Gastrocnemius medialis (tissue), 4 donors: ENCODE measurements at regions not wholly inside any gene's neighbourhood (a gene's known extent, or its start where the extent isn't known, plus 50 kb on each side); places are given as distances from the start of the nearest gene placed in this dataset.

Experiments used
- ATAC-seq, 2 donors: fragments of 150-250 bp; one replicate each; pipeline ENCODE4 v1.9.1; 2016
- DNase-seq, 2 donors: peaks; one replicate each; pipeline ENCODE4 v3.0.0-alpha.2; 2019
- H3K27ac ChIP-seq, 4 donors: fragments of 200-600 bp; sonication (generic); 1 replicate in 1 of 4; 2 replicates in 3 of 4; pipeline ENCODE4 v1.5.1; 2016 to 2018; ENCODE audit warnings: mild to moderate bottlenecking in 2 of 4, moderate library complexity in 1 of 4
- H3K27me3 ChIP-seq, 3 donors: fragments of 200-600 bp; sonication (generic) in 2 of 3; 1 replicate in 1 of 3; 2 replicates in 2 of 3; pipeline versions ENCODE4 v1.5.1 to v1.6.0; 2016 to 2019; ENCODE audit warnings: mild to moderate bottlenecking in 1 of 3, moderate library complexity in 1 of 3
- H3K36me3 ChIP-seq, 2 donors: fragments of 200-600 bp; sonication (generic) in 1 of 2; one replicate each; pipeline ENCODE4 v1.5.1; 2017 to 2018
- H3K4me1 ChIP-seq, 2 donors: fragments of 200-600 bp; sonication (generic) in 1 of 2; one replicate each; pipeline ENCODE4 v1.5.1; 2016 to 2017; ENCODE audit warnings: mild to moderate bottlenecking in 2 of 2
- H3K4me3 ChIP-seq, 4 donors: fragments of 200-600 bp; sonication (generic) in 3 of 4; 1 replicate in 1 of 4; 2 replicates in 3 of 4; pipeline ENCODE4 v1.5.1; 2016 to 2019; ENCODE audit warnings: mild to moderate bottlenecking in 2 of 4
- H3K9me3 ChIP-seq, 3 donors: fragments of 200-600 bp; sonication (generic) in 2 of 3; 1 replicate in 1 of 3; 2 replicates in 2 of 3; pipeline ENCODE4 v1.5.1; 2016 to 2019
- POLR2A ChIP-seq, 2 donors: fragments of 450-650 bp; IDR thresholded peaks; one replicate each; pipeline ENCODE4 v1.6.1; 2017; ENCODE audit warnings: antibody characterized with exemption in 2 of 2, mild to moderate bottlenecking in 2 of 2, moderate library complexity in 2 of 2
- in situ Hi-C, 4 donors: fragments of 200-750 bp; cut with MboI; loops; one replicate each; pipeline versions ENCODE4 v1.15.0 to v1.8.0; 2017; ENCODE audit warnings: low sequenced_read_pairs in 4 of 4
- intact Hi-C: fragments of 100-400 bp; cut with DNase I; formaldehyde crosslinking; loops from one replicate; pipeline ENCODE4 v1.15.1; 2023; ENCODE audit warnings: low total_unique reads
- TF ChIP-seq, protein P1 (sequence below), 5 experiments: fragments of 450-650 bp in 3 of 5; fragments of 200-600 bp in 2 of 5; sonication (generic) in 2 of 5; IDR thresholded peaks in 4 of 5; conservative IDR thresholded peaks in 1 of 5; 1 replicate in 4 of 5; 2 replicates in 1 of 5; pipeline ENCODE4 v1.5.1; 2016 to 2019; ENCODE audit warnings: antibody characterized with exemption in 5 of 5, mild to moderate bottlenecking in 3 of 5, moderate library complexity in 3 of 5

DNA sequence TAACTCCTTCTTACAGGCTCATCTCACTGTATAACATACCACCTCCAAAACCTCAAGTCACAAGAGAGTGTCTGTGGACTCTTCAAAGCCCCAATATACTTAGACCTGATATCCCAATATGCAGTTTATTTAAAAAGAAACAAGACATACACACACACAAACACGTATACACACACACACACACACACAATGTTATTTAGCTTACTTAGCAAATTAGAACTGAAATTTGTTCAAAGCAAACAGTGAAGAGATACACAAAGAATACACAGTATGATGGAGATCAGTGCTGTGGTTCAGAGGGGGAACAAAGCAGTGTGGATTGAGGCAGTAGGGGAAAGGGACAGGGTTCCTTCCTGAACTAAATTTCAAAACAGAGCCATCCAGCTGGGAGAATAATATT is 807.2 kb downstream of the IPMK start:
- in situ Hi-C loops = no loop called here
- intact Hi-C loops = no loop called here
- no peaks in the 10 kb centered on the region for H3K9me3 ChIP-seq

DNA sequence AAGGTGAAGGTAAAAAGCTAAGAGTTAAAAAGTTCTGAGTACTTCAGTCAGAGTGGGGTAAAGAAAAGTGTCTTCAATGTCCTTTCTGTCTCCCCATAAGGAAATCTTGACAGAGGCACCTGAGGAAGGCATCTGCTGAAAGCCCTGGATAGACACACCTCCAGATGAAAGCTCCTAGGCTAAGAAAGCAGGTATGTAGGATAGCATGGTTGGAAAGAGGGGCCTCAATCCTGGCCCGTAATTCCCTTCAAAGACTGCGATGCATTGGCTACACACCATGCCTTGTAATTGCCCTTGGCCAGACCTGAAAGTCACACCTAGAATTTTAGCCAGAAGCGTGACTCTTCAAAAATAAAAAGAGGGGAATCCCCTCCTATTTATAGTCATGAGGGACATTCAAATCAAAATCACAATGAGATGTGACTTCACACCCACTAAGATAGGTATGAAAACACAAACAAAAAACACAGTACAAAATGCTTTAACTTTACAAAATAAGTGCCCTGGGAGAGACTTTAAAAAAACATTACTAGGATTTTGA is 809.7 kb downstream of the IPMK start:
- no peaks in the 10 kb centered on the region for H3K9me3 ChIP-seq
- no peaks in the 10 kb centered on the region for H3K4me1 ChIP-seq
- no peaks in the 10 kb centered on the region for H3K27me3 ChIP-seq
- ATAC-seq (no peak), DNase-seq (no peak)
- intact Hi-C loops = no loop called here
- in situ Hi-C loops = no loop called here
- H3K27ac ChIP-seq = no peak overlapping the region
- TF ChIP-seq, protein P1, sequence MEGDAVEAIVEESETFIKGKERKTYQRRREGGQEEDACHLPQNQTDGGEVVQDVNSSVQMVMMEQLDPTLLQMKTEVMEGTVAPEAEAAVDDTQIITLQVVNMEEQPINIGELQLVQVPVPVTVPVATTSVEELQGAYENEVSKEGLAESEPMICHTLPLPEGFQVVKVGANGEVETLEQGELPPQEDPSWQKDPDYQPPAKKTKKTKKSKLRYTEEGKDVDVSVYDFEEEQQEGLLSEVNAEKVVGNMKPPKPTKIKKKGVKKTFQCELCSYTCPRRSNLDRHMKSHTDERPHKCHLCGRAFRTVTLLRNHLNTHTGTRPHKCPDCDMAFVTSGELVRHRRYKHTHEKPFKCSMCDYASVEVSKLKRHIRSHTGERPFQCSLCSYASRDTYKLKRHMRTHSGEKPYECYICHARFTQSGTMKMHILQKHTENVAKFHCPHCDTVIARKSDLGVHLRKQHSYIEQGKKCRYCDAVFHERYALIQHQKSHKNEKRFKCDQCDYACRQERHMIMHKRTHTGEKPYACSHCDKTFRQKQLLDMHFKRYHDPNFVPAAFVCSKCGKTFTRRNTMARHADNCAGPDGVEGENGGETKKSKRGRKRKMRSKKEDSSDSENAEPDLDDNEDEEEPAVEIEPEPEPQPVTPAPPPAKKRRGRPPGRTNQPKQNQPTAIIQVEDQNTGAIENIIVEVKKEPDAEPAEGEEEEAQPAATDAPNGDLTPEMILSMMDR (IDR thresholded peaks at IDR 0.05 in 4 of 5, conservative IDR thresholded peaks at IDR 0.05 in 1 of 5) = no peak
- no peak for TF ChIP-seq POLR2A (IDR thresholded peaks at IDR 0.05)
- no peaks in the 10 kb centered on the region for H3K36me3 ChIP-seq
- no peak overlapping the region for H3K4me3 ChIP-seq

More for the DNA sequence above, 807.2 kb downstream of the IPMK start:
- H3K27ac ChIP-seq = no peak overlapping the region
- H3K36me3 ChIP-seq = no peaks in the 10 kb centered on the region
- no peak for TF ChIP-seq POLR2A (IDR thresholded peaks at IDR 0.05)
- TF ChIP-seq, protein P1 (IDR thresholded peaks at IDR 0.05 in 4 of 5, conservative IDR thresholded peaks at IDR 0.05 in 1 of 5) = no peak
- no peaks in the 10 kb centered on the region for H3K4me1 ChIP-seq
- no peak for ATAC-seq
- no peak overlapping the region for H3K4me3 ChIP-seq
- DNase-seq = no peak
- no peaks in the 10 kb centered on the region for H3K27me3 ChIP-seq

DNA sequence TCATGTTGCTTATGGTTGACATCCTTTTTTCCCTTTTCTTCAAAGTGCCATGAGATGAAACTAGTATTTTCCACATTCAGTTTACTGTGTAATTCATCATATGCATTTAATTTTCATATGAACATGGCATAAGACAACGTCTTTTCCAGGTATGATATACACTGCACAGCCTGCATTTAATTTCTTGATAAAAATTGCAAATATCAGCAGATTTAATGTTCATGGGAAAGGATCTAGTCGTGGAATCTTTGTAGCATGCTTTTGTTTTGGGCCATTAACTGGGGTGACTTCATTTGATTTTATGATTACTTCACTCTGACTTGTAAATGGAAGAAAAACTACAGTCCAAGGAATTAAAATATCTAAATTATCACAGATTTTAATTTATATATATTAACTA is 837.3 kb downstream of the IPMK start:
- no peak overlapping the region for H3K4me3 ChIP-seq
- no peaks in the 10 kb centered on the region for H3K27me3 ChIP-seq
- ATAC-seq = no peak
- intact Hi-C loops = no loop called here
- TF ChIP-seq, protein P1 (IDR thresholded peaks at IDR 0.05 in 4 of 5, conservative IDR thresholded peaks at IDR 0.05 in 1 of 5) = no peak
- no peak for TF ChIP-seq POLR2A (IDR thresholded peaks at IDR 0.05)
- no peaks in the 10 kb centered on the region for H3K36me3 ChIP-seq
- no peak overlapping the region for H3K27ac ChIP-seq
- no peak for DNase-seq
- no peaks in the 10 kb centered on the region for H3K9me3 ChIP-seq
- no peaks in the 10 kb centered on the region for H3K4me1 ChIP-seq
- in situ Hi-C loops = no loop called here

DNA sequence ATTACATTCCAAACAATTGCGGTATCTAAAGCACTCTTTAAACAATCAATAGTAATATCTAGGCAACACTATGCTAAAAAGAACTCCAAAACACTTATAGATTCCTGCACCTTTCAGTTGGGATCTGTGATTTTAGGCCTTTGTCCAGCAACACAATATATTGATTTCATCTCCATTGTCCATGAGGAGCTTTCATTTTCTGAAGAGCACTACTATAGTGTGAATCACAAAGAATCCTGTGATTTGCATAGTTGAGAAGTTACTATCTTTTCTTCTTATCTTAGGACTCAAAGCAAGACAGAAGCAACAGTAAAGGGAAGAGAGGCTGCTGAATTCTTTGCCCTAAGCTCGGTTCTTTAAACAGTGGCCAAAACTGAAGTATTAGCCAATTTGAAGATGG is 846.8 kb downstream of the IPMK start:
- Histone ChIP-seq H3K4me1 (no peaks in the 10 kb centered on the region), H3K27me3 (no peaks in the 10 kb centered on the region), H3K27ac (no peak overlapping the region), H3K9me3 (no peaks in the 10 kb centered on the region), H3K4me3 (no peak overlapping the region), H3K36me3 (no peaks in the 10 kb centered on the region)
- TF ChIP-seq, protein P1 (IDR thresholded peaks at IDR 0.05 in 4 of 5, conservative IDR thresholded peaks at IDR 0.05 in 1 of 5) = no peak
- TF ChIP-seq POLR2A (IDR thresholded peaks at IDR 0.05) = no peak
- in situ Hi-C loops (no loop called here), intact Hi-C loops (no loop called here)
- DNase-seq (no peak), ATAC-seq (no peak)

DNA sequence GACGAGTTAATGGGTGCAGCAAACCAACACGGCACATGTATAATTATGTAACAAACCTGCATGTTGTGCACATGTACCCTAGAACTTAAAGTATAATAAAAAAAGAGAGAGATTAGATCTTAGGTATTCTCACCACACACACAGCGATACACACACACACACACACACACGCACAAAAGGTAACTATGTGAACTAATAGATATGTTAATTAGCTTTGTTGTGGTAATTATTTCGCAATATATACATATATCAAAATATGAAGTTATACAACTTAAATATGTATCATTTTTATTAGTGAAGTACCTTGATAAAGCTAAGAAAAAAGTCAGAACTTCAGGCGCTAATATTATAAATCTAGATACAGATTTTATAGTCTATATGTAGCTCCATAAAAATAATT is 849.2 kb downstream of the IPMK start:
- no peak for TF ChIP-seq POLR2A (IDR thresholded peaks at IDR 0.05)
- TF ChIP-seq, protein P1 (IDR thresholded peaks at IDR 0.05 in 4 of 5, conservative IDR thresholded peaks at IDR 0.05 in 1 of 5) = no peak
- DNase-seq = no peak
- intact Hi-C loops (no loop called here), in situ Hi-C loops (no loop called here)
- Histone ChIP-seq H3K27me3 (no peaks in the 10 kb centered on the region), H3K27ac (no peak overlapping the region), H3K36me3 (no peaks in the 10 kb centered on the region), H3K4me1 (no peaks in the 10 kb centered on the region), H3K4me3 (no peak overlapping the region), H3K9me3 (no peaks in the 10 kb centered on the region)
- no peak for ATAC-seq
